OCI-M2 (cell line): ENCODE measurements at regions not wholly inside any gene's neighbourhood (a gene's known extent, or its start where the extent isn't known, plus 50 kb on each side); places are given as distances from the start of the nearest gene placed in this dataset.

ENCODE experiments used
- DNase-seq: peaks from one replicate; lab custom pipeline; 2025; ENCODE audit not compliant: unreplicated experiment; lab: John Stamatoyannopoulos, UW

DNA sequence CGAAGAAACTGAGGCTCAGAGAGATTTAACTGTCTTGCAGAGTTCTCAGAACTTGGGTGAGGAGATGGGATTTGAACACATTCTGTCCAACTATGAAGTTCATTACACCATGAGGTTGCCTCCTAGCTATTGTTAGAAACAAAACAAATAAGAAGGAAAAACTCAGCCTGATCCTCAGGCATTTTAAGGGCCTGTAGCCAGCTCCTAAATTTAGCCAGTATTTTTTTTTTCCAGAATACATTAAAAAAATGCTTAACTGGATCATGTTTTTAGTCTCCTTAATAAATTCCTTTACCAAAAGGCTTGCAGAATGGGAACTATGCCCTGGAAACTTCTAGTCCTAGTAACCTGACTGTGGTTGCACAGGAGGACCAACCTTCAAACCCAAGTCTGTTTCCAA is 212.0 kb downstream of the CSNK2A3 start:
- DNase-seq, result no peak

DNA sequence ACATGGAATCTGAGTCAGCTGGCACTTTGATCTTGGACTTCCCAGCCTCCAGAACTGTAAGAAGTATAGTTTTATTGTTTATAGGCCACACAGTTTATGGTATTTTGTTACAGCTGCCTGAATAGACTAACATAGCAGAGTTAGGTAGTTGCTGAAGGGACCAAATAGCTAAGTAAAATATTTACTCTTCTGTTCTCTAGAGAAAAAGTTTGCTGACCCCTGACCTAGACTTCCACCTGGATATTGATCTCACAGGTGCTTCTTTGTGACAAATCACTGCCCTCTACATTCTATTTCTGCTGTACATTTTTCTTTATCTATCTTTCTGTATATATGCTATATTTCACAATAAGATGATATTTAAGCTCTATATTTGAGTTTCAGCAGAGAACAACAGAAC is 212.5 kb downstream of the CSNK2A3 start:
- no peak for DNase-seq

- DNase-seq, result no peak
These were observed 215.7 kb downstream of the CSNK2A3 start for GRCh38 chr11:11137339-11137738.

DNA sequence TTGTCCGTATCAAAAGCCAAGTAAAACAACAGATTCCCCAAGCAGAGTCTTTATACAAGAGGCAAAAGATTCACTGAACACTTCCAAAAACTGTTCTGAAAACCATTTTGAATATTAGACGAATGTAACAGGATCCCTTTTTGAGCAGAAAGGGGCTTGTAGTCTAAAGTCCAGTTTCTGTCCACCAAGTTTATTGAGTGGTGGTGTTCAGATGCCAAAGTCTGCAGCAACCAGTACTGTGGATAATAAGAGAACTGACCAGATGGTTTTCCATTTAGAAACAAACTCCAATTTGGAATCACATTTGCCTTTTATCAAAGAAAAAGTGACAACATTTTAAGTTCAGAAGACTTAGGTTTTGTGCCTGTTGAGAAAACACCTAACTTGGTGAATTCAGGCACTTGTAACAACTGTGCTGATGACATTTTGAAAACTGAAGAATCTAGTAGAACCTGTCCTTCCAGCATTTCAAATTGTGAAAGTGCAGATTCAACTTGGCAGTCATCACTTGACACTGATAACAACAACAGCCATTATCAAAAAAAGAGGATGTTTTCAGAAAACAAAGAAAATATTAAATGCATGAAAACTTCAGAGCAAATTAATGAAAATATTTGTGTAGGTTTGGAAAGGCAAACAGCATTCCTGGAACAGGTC is 217.1 kb downstream of the CSNK2A3 start:
- DNase-seq, result no peak

- DNase-seq, result no peak
These were observed 223.9 kb downstream of the CSNK2A3 start for GRCh38 chr11:11129118-11129517.

GRCh38 chr11:11125618-11126017 is 227.4 kb downstream of the CSNK2A3 start:
- no peak for DNase-seq

DNA sequence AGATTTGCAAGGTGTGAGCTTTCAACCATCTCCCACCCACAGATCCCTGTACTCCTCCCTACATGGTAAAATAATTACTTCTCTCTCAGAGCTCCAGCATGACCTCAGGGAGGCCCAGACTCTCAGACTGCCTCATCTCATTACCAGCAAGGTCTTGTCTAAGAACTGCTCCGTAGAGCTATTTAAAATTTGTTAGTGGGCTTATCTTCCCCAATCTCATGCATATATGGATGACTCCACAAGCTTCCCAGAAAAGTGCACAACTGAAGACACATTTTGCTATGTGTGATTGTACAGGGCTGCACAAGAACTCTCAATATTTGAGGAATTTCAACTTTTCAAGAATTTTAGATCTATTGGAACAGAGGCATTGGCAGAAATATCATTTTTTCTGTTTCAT is 230.3 kb downstream of the CSNK2A3 start:
- no peak for DNase-seq

DNA sequence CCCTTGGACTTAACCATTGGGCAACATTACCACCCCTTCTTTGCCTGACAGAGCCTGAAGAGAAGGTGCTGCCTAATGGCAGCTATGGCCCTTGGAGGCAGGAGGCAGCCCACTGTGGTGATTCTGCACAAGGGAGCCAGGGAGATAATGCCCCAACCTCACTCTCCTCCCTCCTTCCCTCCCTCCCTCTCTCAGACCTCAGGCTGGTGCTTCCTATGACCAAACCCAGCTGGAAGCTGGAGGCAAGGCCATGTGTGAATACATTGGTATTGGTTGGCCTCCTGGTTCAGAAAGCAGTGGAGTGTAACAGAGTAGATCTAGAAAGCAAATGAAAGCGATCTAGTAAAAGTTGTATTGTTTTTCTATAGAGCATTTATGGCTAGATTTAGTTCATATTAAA is 233.1 kb downstream of the CSNK2A3 start:
- DNase-seq, result no peak

- DNase-seq, result no peak
These were observed 235.3 kb downstream of the CSNK2A3 start for GRCh38 chr11:11117730-11118129.

- DNase-seq, result no peak
These were observed 237.6 kb downstream of the CSNK2A3 start for GRCh38 chr11:11115475-11115874.

DNA sequence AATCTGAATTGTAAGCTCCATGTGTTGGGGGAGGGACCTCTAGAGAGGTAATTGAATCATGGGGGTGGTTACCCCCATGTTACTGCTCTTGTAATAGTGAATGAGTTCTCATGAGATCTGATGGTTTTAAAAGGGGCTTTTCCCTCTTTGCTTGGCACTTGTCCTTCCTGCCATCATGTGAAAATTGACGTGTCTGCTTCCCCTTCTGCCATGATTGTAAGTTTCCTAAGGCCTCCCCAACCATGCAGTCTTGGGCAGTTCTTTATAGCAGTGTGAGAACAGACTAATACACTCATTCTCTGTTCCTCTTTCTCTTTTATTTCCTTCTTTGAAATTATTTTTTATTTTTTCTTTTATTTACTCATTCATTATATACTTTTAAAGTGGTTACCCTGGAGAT is 239.4 kb downstream of the CSNK2A3 start:
- no peak for DNase-seq

DNA sequence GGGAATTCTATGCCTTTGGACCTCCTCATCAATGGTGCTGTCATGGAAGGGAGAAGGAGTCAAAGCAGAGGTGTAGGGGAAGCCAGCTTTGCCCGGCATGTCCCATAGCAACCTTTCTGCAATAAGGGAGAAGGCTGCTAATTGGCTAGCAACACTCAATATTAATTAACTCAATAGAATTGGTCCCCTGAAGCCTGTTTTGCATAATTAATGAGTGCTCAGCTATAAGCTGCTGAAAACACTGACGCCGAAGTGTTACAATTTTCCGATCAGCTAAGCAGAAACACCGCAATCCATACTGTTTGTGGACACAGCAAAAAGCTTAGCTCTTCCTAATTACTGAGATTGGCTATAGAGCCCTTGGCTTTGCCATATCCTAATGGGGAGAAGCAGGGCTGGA is 245.0 kb downstream of the CSNK2A3 start:
- no peak for DNase-seq

GRCh38 chr11:11107076-11107723 is 245.8 kb downstream of the CSNK2A3 start:
- DNase-seq, result no peak

DNA sequence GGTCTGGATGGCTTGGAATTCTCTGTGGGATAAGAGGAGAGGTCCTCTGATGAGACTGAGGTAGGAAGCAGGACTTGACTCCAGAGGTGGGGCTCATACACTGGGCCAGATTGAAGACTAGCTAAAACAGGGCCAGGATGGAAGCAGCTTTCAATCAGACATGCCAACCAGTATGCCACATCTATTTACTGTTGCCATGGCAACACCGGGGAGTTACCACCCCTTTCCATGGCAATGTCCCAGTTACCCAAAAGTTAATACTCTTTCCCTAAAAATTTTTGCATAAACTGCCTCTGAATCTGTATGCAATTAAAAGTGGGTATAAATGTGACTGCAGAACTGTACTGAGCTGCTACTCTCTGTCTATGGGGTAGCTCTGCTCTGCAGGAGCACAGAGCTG is 247.5 kb upstream of the ZBED5 start:
- no peak for DNase-seq

GRCh38 chr11:11095831-11096723 is 238.2 kb upstream of the ZBED5 start:
- DNase-seq, result no peak

DNA sequence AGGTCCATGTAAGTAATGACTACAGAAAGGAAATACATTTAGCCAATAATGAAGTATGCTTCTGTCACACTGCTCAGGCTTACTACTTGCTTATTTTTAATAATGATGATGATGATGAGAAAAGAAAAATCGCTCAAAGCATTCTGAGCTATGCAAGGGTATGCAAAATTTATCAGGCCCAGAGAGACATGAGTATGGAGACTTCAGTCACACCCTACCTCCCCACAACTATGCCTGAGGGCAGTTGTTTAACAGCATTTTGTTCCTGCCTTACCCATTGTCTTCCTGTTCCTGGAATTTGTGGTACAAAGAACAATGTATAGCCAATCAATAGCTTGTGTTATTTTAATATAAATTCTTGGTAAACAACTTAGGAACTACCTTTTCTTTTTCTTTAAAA is 232.6 kb upstream of the ZBED5 start:
- DNase-seq, result no peak

DNA sequence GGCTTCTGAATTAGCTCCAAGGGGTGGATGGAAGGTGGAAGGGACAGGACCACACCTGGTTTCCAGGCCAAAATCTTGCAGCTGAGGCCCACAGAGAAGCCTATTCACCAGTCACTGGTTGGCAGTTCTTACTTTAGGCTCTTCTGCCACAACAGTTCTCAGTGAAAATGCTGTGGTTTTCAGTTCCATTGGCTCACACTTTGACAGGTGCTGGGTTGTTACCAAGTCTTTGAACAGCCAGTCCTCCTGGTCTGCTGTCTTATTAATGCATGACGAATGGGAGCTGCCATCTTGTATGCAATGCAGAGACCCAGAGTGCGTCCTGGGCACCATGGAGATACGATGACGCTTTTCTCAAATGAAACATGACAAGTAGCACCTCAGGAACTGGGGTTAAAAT is 232.0 kb upstream of the ZBED5 start:
- DNase-seq, result no peak

GRCh38 chr11:11086979-11087378 is 229.1 kb upstream of the ZBED5 start:
- no peak for DNase-seq

- no peak for DNase-seq
These were observed 227.7 kb upstream of the ZBED5 start for GRCh38 chr11:11085580-11085979.

- no peak for DNase-seq
These were observed 226.5 kb upstream of the ZBED5 start for GRCh38 chr11:11084337-11084736.

DNA sequence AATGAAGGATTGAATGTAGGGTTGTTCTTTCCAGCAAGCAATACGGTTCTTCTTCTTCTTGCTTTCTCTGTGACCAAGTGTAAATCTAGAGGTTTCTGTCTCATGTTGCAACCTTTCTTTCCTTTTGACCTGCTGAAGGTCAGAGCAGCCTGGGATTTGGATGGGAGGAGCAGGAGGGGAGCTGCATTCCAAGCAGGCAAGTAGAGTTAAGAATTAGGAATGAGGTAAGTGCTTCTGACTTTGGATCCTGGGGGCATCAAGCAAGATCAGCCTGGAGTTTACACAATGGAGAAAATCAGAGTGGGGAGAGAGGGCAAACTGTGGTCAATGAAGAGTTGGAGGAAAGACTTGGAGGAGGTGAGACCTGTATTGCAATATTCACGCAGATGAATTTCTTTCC is 225.6 kb upstream of the ZBED5 start:
- DNase-seq, result no peak

GRCh38 chr11:11082646-11083045 is 224.8 kb upstream of the ZBED5 start:
- no peak for DNase-seq
